H7 (cell line): ENCODE measurements at regions not wholly inside any gene's neighbourhood (a gene's known extent, or its start where the extent isn't known, plus 50 kb on each side); places are given as distances from the start of the nearest gene placed in this dataset.
A peak's percentile ranks its signal among the peaks of the same experiment; 100 is the strongest.
"Not testable (repeated sequence)": the region's sequence is repeated elsewhere in the genome, so short reads cannot be mapped to it uniquely, and the experiment has no call there.

ENCODE experiments used
- DNase-seq: peaks from one replicate; pipeline ENCODE4 v3.0.0; 2012
- H3K27me3 ChIP-seq: 2 replicates; pipeline ENCODE4 v1.6.0; 2011; ENCODE audit warnings: mild to moderate bottlenecking, low read length; ENCODE audit not compliant: control insufficient read depth, insufficient read depth
- H3K36me3 ChIP-seq: replicated peaks from 2 replicates; pipeline ENCODE4 v1.5.1; 2011; ENCODE audit warnings: low read length; ENCODE audit not compliant: control insufficient read depth, insufficient read depth
- H3K4me3 ChIP-seq: 2 replicates; pipeline ENCODE4 v1.5.1; 2011; ENCODE audit warnings: low read depth, mild to moderate bottlenecking, control low read depth, low read length, moderate library complexity; ENCODE audit not compliant: insufficient read depth

- not testable (repeated sequence) for H3K27me3 ChIP-seq
These were observed 317.7 kb upstream of the GJE1 start for GRCh38 chr6:141815039-141815438.

GRCh38 chr6:141809901-141810300, 322.8 kb upstream of the GJE1 start:
- no peak overlapping the region for H3K4me3 ChIP-seq
- no peak for DNase-seq
- H3K27me3 ChIP-seq, result no peaks in the 10 kb centered on the region
- H3K36me3 ChIP-seq, result no peaks in the 10 kb centered on the region

More at GRCh38 chr6:141815039-141815438, 317.7 kb upstream of the GJE1 start:
- not testable (repeated sequence) for H3K36me3 ChIP-seq, H3K4me3 ChIP-seq, DNase-seq

DNA sequence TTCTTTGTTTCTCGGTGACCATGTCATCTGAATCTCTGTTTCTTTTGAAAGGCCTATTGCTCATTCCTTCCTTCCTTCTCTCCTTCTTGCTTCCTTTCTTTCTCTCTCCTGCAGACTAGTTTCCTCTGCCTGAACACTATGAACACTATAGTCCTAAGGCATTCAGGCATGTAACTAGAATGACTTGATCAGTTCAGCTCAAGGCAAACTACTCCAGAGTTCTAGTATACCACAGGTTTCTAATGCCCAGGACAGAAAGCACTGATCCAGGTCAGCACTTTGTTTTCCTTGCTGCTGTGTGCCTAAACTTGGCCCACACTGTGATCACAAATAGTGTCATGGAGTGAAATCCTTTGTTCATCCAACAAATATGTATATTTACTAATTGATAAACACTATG, 324.1 kb upstream of the GJE1 start:
- H3K4me3 ChIP-seq, result no peak overlapping the region
- no peaks in the 10 kb centered on the region for H3K36me3 ChIP-seq
- H3K27me3 ChIP-seq, result no peaks in the 10 kb centered on the region
- no peak for DNase-seq

DNA sequence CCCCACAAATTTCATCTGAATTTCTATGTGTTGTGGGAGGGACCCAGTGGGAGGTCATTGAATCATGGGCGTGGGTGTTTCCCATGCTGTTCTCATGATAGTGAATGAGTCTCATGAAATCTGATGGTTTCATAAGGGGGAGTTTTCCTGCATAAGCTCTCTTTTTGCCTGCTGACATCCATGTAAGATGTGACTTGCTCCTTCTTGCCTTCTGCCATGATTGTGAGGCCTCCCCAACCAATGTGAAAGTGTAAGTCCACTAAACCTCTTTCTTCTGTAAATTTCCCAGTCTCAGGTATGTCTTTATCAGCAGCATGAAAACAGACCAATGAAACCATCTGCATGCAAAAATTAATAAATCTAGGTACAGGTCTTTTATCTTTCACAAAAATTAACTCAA, 331.8 kb upstream of the GJE1 start:
- not testable (repeated sequence) for H3K36me3 ChIP-seq, H3K4me3 ChIP-seq, H3K27me3 ChIP-seq, DNase-seq

DNA sequence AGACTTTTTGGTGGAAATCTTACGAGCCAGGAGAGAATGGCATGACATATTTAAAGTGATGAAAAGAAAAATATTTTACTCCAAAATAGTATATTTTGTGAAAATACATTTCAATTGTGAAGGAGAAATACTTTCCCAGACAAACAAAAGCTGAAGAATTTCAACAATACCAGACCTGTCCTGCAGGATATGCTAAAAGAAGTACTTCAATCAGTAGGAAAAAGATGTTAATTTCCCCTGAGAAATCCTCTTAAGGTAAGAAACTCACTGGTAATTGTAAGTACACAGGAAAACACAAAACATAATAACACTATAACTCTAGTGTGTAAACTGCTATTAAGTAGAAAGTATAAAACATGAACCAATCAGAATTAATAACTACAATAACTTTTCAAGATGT, 341.8 kb upstream of the GJE1 start:
- no peaks in the 10 kb centered on the region for H3K27me3 ChIP-seq
- H3K36me3 ChIP-seq, result no peaks in the 10 kb centered on the region
- H3K4me3 ChIP-seq, result no peak overlapping the region
- peak; percentile 10 for DNase-seq

DNA sequence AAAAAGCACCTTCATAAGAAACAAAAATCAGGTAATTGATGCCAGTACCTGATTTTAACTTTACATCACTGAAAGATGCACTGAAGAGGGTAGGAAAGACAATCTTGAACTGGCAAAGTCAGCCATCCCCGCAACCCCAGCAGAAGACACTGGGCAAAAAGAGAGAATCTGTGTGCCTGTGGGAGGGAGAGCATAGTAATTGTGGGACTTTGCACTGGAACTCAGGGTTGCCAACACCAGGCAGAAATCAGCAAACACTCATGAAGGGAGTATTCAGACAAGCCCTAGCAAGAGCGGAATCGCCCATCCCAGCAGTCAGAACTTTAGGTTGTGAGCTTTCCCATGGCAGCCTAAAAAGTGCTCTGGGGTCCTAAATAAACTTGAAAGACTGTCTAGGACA, 344.6 kb upstream of the GJE1 start:
- DNase-seq, result no peak
- Histone ChIP-seq H3K27me3 (no peaks in the 10 kb centered on the region), H3K36me3 (no peaks in the 10 kb centered on the region), H3K4me3 (no peak overlapping the region)

GRCh38 chr6:141783585-141783984, 349.1 kb upstream of the GJE1 start:
- Histone ChIP-seq H3K27me3 (no peaks in the 10 kb centered on the region), H3K36me3 (no peaks in the 10 kb centered on the region), H3K4me3 (no peak overlapping the region)
- DNase-seq, result no peak

GRCh38 chr6:141780296-141780695, 352.4 kb upstream of the GJE1 start:
- Histone ChIP-seq H3K27me3 (no peaks in the 10 kb centered on the region), H3K36me3 (no peaks in the 10 kb centered on the region), H3K4me3 (no peak overlapping the region)
- no peak for DNase-seq

DNA sequence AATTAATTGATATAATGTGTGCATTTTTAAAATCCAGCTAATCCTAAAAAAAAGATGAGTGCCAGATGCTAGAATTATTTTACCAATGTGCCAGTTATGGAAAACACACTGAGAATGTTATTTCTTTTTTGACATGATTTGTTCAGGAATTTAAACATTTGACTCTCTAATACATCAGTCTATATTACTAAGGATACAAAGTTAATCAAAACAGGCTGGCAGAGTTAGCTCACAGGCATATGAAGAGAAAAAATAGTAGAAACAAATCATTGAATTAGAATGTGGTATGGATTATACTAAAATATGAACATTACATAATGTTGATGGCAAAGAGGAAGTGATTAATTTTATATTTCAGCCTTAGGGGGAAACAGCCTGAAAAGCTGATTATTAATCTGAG, 368.3 kb upstream of the GJE1 start:
- H3K36me3 ChIP-seq, result no peaks in the 10 kb centered on the region
- no peak overlapping the region for H3K4me3 ChIP-seq
- H3K27me3 ChIP-seq, result no peaks in the 10 kb centered on the region
- DNase-seq, result no peak

- no peaks in the 10 kb centered on the region for H3K27me3 ChIP-seq
- no peak overlapping the region for H3K4me3 ChIP-seq
- no peaks in the 10 kb centered on the region for H3K36me3 ChIP-seq
- DNase-seq, result no peak
These were observed 374.3 kb upstream of the GJE1 start for GRCh38 chr6:141758430-141758829.

DNA sequence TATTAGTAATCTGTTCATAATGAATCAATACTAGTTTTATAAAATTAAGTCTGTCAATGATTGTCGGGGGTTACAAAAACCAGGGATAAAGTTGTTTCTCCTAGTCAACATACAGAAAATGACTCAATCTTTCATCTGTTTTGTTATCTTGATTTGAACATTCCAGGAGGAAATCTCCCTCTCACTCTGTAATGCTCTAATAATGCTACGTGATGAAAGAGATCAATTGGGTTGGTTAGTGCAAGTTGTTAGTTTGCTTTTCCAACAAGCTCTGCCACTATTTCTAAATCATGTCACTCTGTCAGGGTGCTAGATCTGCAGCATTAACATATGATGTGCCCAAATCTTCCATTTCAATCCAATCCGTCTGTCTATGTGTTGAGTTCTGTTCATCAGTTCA, 379.5 kb upstream of the GJE1 start:
- DNase-seq, result no peak
- no peaks in the 10 kb centered on the region for H3K27me3 ChIP-seq
- no peak overlapping the region for H3K4me3 ChIP-seq
- no peaks in the 10 kb centered on the region for H3K36me3 ChIP-seq

DNA sequence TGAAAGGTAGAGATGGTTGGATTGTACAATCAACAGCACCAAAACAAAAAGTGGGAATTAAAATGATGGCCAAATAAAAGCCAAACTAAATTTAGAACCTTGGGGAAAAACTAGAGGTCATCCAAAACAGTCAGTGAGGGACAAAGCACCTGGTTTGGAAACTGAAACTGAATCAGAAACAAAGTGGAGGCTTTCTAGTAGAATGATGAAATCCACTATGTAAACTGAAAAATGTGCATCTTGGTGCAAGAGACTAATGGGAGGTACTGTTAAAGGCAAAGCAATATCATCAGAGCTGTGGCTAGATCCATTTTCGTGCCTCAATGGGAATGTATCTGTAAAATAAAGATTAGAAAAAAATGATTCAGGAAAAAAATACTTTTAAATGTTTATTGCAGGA, 380.0 kb upstream of the GJE1 start:
- no peak for DNase-seq
- Histone ChIP-seq H3K4me3 (no peak overlapping the region), H3K27me3 (no peaks in the 10 kb centered on the region), H3K36me3 (no peaks in the 10 kb centered on the region)

DNA sequence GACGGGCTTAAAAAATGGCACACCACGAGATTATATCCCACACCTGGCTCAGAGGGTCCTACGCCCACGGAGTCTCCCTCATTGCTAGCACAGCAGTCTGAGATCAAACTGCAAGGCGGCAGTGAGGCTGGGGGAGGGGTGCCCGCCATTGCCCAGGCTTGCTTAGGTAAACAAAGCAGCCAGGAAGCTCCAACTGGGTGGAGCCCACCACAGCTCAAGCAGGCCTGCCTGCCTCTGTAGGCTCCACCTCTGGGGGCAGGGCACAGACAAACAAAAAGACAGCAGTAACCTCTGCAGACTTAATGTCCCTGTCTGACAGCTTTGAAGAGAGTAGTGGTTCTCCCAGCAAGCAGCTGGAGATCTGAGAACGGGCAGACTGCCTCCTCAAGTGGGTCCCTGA, 386.4 kb upstream of the GJE1 start:
- H3K36me3 ChIP-seq, DNase-seq, H3K27me3 ChIP-seq, H3K4me3 ChIP-seq: not testable (repeated sequence)

DNA sequence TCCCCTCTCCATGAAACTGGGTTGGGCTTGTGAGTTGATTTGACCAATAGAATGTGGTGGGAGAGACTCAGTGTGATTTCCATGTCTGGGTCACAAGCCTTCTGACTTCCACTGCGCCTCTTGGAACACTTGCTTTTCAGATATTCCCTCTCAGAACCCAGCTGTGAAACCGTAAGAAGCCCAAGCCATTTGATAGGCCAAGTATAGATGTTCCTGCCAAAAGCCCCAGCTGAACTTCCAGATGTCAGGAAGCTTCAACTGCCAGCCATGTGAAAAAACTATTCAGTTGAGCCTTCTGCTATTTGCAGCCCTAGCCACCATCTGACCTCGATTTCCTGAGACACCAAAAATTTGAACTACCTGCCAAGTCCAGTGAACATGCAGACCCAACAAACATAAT, 387.8 kb upstream of the GJE1 start:
- Histone ChIP-seq H3K4me3 (no peak overlapping the region), H3K36me3 (no peaks in the 10 kb centered on the region), H3K27me3 (no peaks in the 10 kb centered on the region)
- DNase-seq, result no peak

DNA sequence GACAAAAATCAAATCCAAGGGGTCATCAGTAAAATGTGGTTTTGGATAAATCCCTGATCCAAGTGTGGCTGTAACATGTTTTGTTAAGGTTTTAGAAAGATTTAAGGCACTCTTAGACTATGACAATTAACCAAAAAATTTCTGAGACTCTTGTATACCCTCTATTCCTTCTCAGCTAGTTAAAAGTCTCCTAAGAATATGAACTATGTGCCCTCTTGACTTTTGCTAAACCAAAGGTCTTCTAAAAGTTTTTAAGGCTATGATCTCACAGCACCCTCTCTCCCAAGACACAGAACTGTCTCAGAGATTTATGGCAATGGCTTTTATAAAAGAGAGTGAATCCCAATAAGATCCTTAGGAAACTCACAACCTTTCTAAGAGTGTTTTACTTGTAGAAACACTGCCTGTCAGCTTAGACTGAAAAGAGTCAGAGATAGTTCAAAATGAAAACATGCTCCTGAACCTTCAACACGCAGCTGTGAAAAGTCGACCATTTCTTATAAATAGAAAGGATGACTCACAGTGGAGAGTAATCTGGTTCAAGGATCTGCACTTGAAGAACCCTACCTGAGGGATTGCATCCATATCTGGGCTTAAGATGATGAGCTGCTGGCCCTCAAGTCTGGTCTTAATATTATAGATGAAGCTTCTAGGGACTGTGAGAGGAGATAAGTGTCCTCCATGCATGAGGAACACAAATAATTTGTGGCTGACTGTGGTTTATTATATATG, 388.4 kb upstream of the GJE1 start:
- no peaks in the 10 kb centered on the region for H3K27me3 ChIP-seq
- no peak for DNase-seq
- H3K4me3 ChIP-seq, result no peak overlapping the region
- H3K36me3 ChIP-seq, result no peaks in the 10 kb centered on the region

DNA sequence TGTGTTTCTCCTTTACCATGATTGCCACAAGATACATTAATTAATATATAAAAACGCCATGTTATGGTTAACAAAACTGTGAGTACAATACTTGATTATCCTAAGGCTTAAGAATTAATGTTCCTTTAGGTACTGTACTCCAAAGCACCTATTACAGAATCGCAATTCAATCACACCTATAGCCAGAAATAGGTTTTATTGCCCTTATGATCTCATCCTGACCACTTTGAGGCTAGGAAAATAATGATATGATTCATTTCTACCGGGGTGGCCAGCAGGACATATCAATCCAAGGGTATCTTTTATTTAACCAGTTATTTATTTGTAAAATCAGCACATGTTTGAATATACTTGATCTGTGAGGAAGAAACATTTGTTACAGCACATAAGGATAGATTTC, 396.6 kb upstream of the GJE1 start:
- no peaks in the 10 kb centered on the region for H3K36me3 ChIP-seq
- no peaks in the 10 kb centered on the region for H3K27me3 ChIP-seq
- no peak for DNase-seq
- no peak overlapping the region for H3K4me3 ChIP-seq
